Inflammatory macrophage (primary cell): ENCODE measurements at regions not wholly inside any gene's neighbourhood (a gene's known extent, or its start where the extent isn't known, plus 50 kb on each side); places are given as distances from the start of the nearest gene placed in this dataset.
"Not testable (repeated sequence)": the region's sequence is repeated elsewhere in the genome, so short reads cannot be mapped to it uniquely, and the experiment has no call there.

Experiments used
- DNase-seq, 2 donors: peaks; one replicate each; pipeline ENCODE4 v3.0.0-alpha.2; 2020 to 2022

DNA sequence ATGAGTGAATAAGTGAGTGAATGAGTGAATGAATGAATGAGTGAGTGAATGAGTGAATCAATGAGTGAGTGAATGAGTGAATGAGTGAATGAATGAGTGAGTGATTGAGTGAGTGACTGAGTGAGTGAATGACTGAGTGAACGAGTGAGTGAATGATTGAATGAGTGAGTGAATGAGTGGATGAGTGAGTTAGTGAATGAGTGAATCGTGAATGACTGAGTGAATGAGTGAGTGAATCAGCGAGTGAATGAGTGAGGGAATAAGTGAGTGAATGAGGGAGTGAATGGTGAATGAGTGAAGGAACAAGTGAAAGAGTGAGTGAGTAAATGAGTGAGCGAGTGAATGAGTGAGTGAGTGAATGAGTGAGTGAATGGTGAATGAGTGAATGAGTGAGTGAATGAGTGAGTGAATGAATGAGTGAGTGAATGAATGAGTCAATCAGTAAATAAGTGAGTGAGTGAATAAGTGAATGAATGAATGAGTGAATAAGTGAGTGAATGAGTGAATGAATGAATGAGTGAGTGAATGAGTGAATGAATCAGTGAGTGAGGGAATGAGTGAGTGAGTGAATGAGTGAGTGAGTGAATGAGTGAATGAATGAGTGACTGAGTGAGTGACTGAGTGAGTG lies 135.7 kb upstream of the ZNF469 start:
- not testable (repeated sequence) for DNase-seq

- not testable (repeated sequence) for DNase-seq
These were observed 135.2 kb upstream of the ZNF469 start for GRCh38 chr16:88247583-88247966.

DNA sequence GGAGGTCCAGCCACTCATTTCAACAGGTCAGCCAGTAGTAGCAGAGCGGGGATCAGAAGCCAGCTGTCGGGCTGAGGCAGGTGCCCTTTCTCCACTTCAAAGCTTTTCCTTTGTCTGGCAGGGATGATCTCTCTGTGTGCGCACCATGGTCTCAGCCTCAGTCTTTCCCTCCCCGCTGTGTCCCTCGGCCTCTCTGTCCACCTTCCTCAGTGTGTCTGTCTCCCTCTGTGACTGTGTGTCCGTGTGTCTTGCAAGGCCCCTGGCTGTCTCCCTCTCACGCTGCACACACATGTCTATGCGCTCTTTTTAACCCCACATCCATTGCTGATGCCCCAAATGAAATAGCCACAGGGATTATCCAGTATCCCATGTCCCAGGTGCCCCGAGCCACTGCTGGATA lies 134.0 kb upstream of the ZNF469 start:
- not testable (repeated sequence) for DNase-seq

DNA sequence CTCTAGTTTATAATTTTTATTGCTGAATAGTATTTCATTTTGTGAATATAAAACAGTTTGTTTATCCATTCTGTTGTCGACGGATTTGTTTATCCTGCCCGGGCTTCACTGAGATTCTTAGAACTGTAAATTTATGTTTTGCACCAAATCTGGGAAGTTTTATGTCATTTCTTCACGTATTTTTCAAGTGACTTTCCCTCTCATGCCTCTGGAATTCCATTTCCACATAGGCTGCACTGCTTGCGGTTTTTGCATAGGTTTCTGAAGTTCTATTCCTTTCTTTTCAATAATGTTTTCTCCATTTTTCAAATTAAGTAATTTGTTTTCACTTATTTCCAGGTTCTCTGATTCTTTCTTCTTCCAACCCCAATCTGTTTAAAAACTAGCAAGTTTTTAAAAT lies 132.4 kb upstream of the ZNF469 start:
- not testable (repeated sequence) for DNase-seq

- not testable (repeated sequence) for DNase-seq
These were observed 130.5 kb upstream of the ZNF469 start for GRCh38 chr16:88252057-88252794.

DNA sequence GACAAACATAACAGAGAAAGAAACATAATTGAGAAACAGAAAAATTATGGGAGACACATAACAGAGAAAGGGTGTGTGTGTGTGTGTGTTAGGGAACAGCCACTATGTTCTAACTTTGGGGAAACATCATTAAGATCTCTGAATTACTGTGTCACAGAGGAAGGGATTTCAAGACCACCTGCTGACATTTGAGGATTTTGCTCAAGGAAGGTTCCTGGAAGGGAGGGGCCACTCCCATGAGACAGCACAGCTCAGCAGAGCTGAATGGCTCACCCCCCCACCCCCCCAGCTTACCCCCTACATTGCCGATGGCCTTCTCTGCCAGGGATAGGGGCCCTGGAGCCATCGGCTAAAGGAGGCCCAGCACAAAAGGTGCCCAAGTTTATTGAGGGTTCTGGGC lies 124.6 kb upstream of the ZNF469 start:
- DNase-seq: not testable (repeated sequence)

DNA sequence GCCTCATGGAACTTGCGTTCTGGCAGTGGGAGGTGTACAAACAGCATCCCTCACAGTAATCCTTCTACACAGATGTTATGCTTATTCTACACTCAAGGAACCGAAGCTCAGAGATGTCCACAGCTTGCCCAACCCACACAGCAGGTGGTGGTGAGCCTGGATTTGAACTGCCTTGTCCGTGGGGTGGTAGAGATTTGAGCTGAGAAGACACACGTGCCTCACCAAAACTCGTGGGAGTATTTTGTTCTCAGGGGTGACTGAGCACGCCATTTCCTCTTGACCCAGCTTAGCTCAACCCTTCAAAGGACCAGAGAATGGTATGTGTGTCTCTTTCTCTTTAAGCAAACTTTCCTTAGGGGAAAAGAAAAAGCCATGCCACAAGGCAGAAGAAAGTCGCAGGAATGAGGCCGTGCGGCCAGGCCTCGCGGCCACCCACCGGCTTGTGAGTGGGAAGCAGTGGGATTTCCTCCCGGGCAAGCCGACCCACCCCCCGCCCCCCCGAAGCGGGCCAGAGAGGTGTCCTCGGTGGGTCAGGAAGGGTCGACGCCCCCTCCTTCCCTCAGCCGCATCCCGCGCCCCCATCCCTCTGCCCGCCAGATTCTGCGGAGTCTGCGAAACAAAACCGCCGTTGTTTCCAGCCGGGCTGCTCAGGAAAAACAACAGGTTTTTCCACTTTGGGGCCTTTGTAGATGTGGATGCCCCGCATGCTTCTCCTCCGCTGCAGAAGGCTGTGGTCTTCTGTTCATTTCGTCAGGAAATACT lies 123.8 kb upstream of the ZNF469 start:
- peak in 1 of 2 donors; percentile 8 for DNase-seq

DNA sequence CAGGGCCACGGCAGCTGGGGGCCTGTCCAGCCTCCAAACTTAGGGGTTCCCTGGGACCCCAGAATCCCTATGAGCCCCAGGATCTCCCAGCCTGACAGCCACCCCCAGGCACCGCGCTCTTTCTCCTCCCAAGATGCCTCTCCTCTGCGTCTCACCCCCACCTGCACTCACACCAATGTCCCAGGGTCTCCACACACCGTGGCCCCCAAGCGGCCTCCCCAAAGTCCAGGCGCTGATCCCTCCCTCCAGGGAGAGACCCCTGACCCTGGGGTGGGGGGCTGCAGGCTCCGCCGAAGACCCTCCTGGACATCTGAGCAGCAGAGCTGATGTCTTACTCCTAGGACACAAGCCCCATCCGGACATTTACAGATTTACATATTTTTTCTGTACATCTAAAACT lies 123.2 kb upstream of the ZNF469 start:
- not testable (repeated sequence) for DNase-seq

DNA sequence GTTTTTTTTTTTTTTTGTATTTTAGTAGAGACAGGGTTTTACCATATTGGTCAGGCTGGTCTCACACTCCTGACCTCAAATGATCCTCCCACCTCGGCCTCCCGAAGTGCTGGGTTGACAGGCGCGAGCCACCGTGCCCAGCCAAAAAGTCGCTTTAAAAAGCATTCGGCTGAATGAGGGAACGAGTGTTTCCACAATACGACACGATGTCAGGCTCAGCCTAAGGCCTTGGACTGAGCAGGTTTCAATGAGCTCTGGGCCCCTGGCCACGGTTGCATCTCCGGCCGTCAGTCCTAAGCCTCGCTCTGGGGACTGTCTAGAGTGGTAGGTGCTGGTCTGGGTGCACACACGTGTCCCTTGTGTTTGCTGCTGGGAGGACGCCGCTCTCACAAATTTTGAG lies 122.6 kb upstream of the ZNF469 start:
- DNase-seq: not testable (repeated sequence)

DNA sequence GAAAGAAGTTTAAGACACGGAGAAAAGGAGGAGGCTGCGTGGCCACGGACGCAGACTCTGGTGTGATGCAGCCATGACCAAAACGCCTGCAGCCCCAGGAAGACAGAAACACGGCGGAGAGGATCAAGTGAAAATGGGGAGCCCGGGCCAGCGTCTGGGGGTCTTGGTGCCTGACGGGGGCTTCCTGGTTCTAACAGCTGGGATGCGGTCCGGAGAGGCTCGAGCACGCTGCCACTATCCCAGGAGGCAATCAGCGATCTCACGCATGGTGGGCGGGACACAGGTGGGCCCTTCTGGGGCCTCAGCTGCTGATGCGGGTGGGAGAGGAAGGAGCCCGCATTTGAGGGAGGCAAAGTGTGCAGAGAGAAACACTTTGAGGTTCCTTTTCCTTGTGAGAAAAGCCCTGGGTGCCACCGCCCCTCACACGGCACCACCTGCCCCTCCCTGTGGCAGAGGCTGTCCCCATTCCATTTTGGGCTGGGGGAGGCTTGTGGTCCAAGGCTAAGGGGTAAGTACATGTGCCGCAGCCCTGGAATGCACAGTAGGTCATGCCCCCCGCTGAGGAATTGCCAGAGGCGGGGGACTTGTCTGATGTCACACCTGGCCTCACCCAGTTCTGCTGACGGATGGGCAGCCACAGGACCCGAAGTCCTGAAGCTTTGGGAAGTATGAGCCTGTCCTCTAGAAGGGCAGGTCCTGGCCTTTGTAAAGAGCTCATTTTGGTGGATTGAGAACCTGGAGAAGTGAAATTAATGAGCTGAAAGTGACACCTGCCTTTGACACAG lies 121.7 kb upstream of the ZNF469 start:
- DNase-seq: not testable (repeated sequence)

- DNase-seq: not testable (repeated sequence)
These were observed 120.7 kb upstream of the ZNF469 start for GRCh38 chr16:88261814-88262605.

GRCh38 chr16:88262858-88263563 lies 119.7 kb upstream of the ZNF469 start:
- peak in 1 of 2 donors; percentile 2 for DNase-seq

DNA sequence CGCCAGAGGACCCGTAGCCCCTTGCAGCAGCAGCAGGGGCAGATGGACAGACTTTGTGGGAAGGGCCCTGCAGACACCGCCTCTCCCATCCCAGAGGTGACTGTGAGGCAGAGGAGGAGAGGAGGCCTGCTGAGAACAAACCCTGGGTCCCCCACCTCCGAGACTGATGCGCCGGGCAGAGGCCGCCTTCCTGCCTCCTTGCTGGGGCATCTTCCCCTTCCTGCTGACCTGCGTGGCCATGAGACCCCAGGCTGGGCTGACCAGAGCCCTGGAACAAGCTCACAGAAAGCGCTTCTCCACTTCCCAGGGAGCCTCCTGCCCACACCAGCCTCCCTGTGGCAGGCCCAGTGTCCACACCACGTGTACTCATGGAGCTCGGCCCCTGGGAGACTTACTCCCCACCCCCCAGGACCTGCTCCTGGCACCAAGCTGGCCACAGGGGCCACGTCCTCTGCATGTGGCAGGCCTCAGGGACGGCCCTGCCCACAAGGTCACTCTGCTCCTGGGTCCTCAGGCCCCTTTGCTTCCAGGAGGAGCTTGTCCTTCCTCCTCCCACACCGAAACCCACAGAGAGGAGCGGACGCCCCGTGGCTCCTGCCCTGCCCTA lies 119.0 kb upstream of the ZNF469 start:
- DNase-seq: not testable (repeated sequence)

DNA sequence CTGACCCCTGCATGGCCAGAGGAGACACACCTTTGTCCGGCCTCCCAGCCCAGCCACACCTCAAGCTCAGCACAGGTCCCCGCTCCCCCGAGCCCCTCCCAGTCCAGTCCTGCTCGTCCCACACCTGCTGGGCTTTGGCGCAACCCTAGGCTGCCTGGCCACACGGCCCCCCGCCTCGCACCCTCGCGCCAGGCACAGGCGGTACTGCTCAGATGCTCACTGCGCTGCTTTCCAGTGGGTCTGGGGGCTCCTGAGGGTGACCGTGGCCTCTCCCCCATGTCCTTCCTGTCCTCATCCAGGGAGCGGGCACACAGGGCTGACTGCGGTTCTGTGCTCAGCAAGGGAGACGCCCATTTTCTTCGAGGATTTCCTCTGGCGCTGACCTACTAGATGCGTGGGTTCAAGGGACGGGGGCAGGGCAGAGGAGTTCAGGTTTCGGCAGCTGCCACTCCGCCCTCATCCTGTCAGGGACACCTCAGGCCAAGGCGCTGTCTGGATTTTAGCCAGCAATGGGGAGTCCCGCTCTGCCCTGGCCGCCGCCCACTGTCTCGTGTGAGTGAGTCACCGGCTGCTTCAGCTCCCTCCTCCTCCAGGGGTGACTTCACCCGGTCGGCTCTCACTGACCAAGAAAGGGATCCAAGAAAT lies 118.0 kb upstream of the ZNF469 start:
- DNase-seq: peak; percentile 95 to 99

DNA sequence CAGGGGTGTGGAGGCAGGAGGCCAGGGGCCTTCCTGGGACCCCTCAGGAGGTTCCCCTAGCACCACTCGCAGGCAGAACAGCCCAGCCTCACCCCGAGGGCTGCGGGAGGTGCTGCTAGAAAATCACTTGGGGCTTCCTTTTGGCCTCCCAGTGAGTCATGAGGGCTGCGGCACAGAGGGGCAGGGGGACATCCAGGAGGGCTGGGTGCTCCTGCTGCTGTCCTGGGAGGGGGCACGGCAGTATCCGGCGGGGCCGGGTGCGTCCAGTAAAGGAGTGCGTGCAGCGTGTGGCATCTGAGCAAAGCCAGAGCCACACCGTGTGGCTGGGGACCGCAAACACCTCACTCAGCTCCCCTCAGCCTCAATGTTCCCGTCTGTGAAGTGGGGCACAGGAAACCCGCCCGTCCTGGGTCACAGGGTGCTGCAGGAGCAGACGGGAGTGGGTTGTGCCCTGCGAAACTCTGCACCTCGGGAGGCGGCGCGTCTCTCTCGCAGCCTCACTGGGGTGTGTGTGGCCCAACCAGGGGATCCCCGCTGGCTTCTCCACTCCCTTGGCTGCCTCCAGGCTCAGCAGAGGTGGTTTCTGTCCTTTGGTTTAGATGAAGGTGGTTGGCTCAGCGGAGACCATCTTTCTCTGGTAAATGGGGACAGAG lies 117.3 kb upstream of the ZNF469 start:
- not testable (repeated sequence) for DNase-seq

DNA sequence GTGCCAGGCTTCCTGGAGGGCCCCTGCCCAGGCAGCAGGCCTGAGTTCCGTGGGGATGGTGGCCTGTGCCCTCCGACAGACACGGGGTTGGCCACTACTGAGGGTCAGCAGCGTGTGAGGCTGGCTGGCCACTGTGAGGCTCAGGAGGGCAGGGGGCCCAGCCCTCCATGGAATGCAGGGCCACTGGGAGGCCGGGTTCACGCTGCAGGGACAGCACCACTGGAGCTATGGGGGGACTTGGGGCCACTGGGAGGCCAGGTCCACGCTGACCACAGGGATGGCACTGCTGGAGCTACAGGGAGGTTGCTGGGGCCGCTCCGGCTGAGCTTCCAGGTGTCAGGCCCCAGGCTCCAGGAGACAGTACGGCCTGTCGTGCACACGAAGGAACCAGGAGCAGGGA lies 116.7 kb upstream of the ZNF469 start:
- not testable (repeated sequence) for DNase-seq

DNA sequence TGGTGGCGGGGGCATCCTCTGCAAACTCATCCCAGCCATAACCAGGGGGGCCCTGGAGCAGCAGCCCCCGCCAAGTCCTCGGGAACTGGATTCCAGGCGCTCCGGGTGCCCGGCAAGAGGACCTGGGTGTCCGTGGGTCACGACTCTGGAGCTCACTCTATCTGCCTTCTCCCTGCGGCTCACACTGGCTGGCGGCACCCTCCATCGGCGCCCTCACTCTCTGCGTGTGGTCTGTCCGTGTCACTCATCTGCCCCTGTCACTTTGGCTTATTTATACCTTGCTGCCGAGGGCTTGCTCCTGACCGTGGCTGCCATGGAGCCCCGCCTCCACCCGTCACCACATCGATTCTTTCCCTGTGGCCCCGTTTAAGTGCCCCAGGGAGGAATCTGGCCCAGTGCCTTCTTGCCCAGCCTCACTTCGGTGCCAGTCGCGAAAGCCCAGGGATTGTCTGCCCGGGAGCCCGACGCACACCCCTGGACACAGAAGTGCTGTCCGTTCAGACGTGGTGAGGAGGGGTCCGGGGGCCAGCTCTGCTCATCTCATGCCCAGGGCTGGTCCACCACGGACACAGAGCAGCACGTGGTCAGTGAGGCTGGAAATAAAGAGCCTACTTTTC lies 115.7 kb upstream of the ZNF469 start:
- not testable (repeated sequence) for DNase-seq

DNA sequence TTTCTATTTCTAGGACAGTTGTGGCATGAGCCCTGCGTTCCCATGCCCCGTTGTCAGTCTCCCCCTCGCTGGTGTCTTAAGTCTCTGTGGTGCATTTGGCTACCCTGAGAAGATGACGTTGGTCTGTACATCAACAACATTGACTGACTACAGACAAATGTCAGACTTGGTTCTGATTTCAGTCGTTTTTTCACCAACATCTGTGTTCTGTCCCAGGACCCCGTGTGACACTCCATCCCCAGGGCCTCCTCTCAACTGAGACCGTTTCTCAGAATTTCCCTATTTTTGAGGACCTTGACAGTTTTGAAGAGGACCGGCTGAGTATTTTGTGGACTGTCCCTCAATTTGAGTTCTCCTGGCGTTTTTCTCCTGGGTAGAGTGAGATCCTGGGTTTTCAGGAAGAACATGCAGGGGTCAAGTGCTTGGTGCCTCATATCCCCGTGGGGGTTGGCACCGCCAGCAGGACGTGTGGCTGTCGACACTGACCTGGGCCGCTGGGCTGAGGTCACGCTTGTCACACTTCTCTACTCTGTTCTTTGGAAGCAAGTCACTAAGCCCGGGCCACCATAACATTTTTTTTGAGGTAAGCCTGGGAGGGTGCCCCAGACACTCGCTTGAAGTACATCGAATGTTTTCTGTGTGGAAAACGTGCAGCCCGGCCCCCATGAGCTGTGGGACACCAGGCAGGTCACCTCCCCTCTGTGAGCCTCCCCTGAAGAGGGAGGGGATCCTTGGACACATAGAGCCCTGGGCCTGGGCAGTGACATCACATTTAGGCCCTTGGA lies 114.4 kb upstream of the ZNF469 start:
- peak; percentile 4 to 44 for DNase-seq
